Left colon (tissue), 2 donors: ENCODE measurements at regions not wholly inside any gene's neighbourhood (a gene's known extent, or its start where the extent isn't known, plus 50 kb on each side); places are given as distances from the start of the nearest gene placed in this dataset.

Experiments used
- ATAC-seq: fragments of 200-7000 bp; cut with Tn5 transposase; one replicate; pipeline ENCODE4 v1.9.1; 2020; ENCODE audit warnings: mild to moderate bottlenecking, moderate library complexity
- DNase-seq, 2 donors: peaks; one replicate each; pipeline ENCODE4 v3.0.0-alpha.2; 2020
- intact Hi-C, 2 donors: fragments of 100-400 bp; cut with DNase I in 1 of 2; cut with micrococcal nuclease in 1 of 2; formaldehyde crosslinking; loops; one replicate each; pipeline versions ENCODE4 v1.11.2 to v1.14.0; 2022; cut with DNase I, micrococcal nuclease
- donor health status: DM: no; HTN: no; CAD: no.
- donor health status: DM: yes; HTN: yes; CAD: no.

GRCh38 chr4:74878323-74878722 is 54.6 kb upstream of the PARM1 start:
- DNase-seq (no peak), ATAC-seq (no peak)
- intact Hi-C loops, result no loop called here

GRCh38 chr4:74875451-74875850 is 57.5 kb upstream of the PARM1 start:
- intact Hi-C loops, result no loop called here
- no peak for DNase-seq
- ATAC-seq, result peak; percentile 78

GRCh38 chr4:74874753-74875367 is 58.1 kb upstream of the PARM1 start:
- ATAC-seq, result peak; percentile 92
- intact Hi-C loops, result no loop called here
- DNase-seq, result peak in 1 of 2 donors; percentile 12

- ATAC-seq, result no peak
- intact Hi-C loops, result no loop called here
- DNase-seq, result no peak
Observed at GRCh38 chr4:74873545-74874301, 59.2 kb upstream of the PARM1 start.

DNA sequence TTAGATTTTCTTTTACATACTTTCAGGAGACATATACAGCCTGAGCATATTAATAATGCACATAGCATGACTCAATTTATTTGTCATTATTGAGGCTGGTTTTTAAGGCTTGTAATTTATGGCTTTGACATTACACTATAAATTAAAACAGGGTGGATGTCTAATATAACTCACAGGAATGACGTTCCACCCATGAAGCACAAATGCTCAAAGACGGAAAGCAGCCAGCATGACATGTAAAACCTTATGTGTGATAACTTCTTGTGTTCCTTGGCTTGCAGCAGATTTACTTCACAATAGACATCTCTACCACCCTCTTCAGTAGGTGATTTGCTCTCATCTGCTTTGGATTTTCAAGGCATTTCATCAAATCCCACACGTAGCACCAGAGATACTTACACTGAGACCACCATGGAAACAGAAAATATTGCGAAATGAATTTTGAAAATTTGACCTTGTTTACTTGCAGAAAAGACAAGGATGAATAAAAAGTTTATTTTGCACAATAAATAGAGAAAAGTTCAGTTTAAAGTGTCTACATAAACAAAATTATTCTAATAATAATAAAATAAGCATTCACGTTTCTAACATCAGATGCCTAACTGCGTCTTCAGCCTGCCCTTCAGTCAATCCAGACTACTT is 64.7 kb upstream of the BTC start:
- no peak for ATAC-seq
- no peak for DNase-seq
- intact Hi-C loops, result no loop called here

DNA sequence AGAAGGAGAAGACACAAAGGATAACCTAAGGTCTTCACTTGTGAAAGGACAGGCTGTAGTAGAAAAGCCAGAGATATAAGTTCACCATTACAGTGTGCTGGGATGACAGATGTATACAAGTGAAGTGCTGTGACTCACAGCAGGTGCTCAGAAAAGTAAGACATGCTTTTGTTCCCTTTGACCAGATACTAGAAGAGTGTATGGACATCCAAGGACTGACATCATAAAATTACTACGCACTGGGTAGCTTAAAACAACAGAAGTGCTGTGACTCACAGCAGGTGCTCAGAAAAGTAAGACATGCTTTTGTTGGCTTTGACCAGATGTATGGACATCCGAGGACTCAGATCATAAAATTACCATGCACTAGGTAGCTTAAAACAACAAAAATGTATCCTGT is 61.6 kb upstream of the BTC start:
- DNase-seq (no peak), ATAC-seq (no peak)
- intact Hi-C loops, result no loop called here

- ATAC-seq, result no peak
- no peak for DNase-seq
- intact Hi-C loops, result no loop called here
Observed at GRCh38 chr4:74848774-74849173, 54.5 kb upstream of the BTC start.

- DNase-seq (no peak), ATAC-seq (no peak)
- intact Hi-C loops, result no loop called here
Observed at GRCh38 chr4:74845834-74846233, 51.5 kb upstream of the BTC start.
